ENCODE measurements at regions not wholly inside any gene's neighbourhood (a gene's known extent, or its start where the extent isn't known, plus 50 kb on each side); places are given as distances from the start of the nearest gene placed in this dataset.

DNA sequence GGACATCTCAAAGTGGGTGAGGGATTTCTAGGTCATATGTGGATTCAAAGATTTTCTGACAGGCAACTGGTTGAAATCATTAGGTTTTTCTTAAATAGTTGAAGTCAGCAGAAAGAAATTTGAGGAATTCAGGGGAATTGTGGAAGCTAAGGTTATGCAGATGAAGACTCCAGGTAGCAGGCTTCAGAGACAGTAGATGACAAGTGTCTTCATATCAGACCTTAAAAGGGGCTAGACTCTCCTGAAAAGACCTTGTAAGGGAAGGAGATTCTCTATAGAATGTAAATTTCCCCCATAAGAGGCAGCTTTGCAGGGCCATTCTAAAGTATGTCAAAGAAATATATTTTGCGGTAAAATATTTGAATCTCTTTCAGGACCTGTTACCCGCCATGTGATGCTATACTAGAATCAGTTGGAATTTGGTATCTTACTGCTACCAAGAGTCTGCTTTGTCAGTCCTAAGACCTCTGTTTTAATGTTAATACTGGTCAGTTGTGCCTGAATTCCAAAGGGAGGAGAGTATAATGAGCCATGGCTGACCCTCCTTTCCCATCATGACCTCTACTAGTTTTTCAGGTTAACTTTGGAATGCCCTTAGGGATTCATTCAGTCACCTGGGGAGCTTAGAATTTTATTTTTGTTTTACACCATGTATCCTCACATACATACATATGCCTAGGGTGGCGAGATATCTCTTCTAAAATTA, 1115.5 kb upstream of the SLC10A2 start:
- no peaks in the 10 kb centered on the region for H3K27me3 ChIP-seq
- WGBS, result 82% methylated on average over 3 of the region's 3 CpGs
- H3K9me3 ChIP-seq, result peaks cover 0 to 5% (median 0%) of the 10 kb centered on the region in 4 donors
- TF ChIP-seq EP300 (IDR thresholded peaks at IDR 0.05) (no peak), POLR2A (IDR thresholded peaks at IDR 0.05; ENCODE audit: low read depth) (no peak), POLR2AphosphoS5 (IDR thresholded peaks at IDR 0.05) (no peak)
- TF ChIP-seq, protein P1, sequence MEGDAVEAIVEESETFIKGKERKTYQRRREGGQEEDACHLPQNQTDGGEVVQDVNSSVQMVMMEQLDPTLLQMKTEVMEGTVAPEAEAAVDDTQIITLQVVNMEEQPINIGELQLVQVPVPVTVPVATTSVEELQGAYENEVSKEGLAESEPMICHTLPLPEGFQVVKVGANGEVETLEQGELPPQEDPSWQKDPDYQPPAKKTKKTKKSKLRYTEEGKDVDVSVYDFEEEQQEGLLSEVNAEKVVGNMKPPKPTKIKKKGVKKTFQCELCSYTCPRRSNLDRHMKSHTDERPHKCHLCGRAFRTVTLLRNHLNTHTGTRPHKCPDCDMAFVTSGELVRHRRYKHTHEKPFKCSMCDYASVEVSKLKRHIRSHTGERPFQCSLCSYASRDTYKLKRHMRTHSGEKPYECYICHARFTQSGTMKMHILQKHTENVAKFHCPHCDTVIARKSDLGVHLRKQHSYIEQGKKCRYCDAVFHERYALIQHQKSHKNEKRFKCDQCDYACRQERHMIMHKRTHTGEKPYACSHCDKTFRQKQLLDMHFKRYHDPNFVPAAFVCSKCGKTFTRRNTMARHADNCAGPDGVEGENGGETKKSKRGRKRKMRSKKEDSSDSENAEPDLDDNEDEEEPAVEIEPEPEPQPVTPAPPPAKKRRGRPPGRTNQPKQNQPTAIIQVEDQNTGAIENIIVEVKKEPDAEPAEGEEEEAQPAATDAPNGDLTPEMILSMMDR (IDR thresholded peaks at IDR 0.05), result no peak
- no peak for DNase-seq (ENCODE audit: extremely low spot score)
- intact Hi-C loops (cut with DNase I), result no loop called here
- H3K4me3 ChIP-seq, result no peak overlapping the region
- H3K4me1 ChIP-seq, result no peaks in the 10 kb centered on the region
- no peak overlapping the region for H3K27ac ChIP-seq (replicated peaks in 1 of 4)
- no peaks in the 10 kb centered on the region for H3K36me3 ChIP-seq

- 74% methylated on average over 8 of the region's 8 CpGs for WGBS
- H3K27me3 ChIP-seq, result no peaks in the 10 kb centered on the region
- intact Hi-C loops (cut with DNase I), result no loop called here
- H3K36me3 ChIP-seq, result no peaks in the 10 kb centered on the region
- H3K27ac ChIP-seq (replicated peaks in 1 of 4), result no peak overlapping the region
- H3K4me1 ChIP-seq, result no peaks in the 10 kb centered on the region
- no peak for DNase-seq (ENCODE audit: extremely low spot score)
- TF ChIP-seq, protein P1 (IDR thresholded peaks at IDR 0.05), result no peak
- TF ChIP-seq EP300 (IDR thresholded peaks at IDR 0.05) (no peak), POLR2A (IDR thresholded peaks at IDR 0.05; ENCODE audit: low read depth) (no peak), POLR2AphosphoS5 (IDR thresholded peaks at IDR 0.05) (no peak)
- H3K4me3 ChIP-seq, result no peak overlapping the region
- H3K9me3 ChIP-seq, result no peaks in the 10 kb centered on the region
Measured at GRCh38 chr13:104170980-104171555, 1104.9 kb upstream of the SLC10A2 start.

DNA sequence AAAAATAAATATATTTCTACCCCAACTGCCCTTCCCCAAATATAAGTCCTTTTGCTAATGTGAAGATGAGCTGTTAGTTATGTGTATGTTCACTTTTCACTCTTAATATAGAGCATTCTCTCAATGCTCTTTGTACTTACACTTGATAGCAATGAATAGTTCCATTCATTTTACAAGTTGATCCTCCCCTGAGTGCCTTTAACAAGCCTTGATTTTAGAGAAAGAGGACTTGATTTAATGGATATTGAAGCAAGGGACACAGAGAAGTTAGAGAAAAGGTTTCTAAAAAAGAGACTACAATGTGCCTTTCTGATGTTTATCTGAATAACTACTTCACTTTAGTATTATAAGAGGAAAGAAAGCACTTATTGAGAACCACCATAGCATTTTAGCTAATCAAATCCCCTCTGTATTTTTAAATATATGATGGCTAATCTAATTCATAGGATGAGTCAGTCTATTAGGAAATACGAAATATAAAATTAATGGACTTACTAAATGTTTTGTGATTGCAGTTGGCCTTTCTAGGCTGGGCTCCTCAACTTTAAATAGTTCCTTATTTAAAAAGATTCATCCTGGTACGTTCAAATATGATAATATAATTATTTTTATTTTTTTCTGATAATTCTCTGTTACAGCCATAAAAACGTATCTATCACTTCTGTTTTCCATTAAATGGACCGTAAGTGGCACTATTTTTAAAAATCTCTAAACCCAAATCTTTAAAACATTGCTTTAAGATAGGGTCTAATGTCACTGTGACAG, 1097.8 kb upstream of the SLC10A2 start:
- no peak overlapping the region for H3K27ac ChIP-seq (replicated peaks in 1 of 4)
- H3K4me3 ChIP-seq, result no peak overlapping the region
- DNase-seq (ENCODE audit: extremely low spot score), result no peak
- H3K36me3 ChIP-seq, result no peaks in the 10 kb centered on the region
- intact Hi-C loops (cut with DNase I), result no loop called here
- H3K27me3 ChIP-seq, result no peaks in the 10 kb centered on the region
- no peaks in the 10 kb centered on the region for H3K4me1 ChIP-seq
- H3K9me3 ChIP-seq, result no peaks in the 10 kb centered on the region
- TF ChIP-seq, protein P1 (IDR thresholded peaks at IDR 0.05), result no peak
- TF ChIP-seq POLR2AphosphoS5 (IDR thresholded peaks at IDR 0.05) (no peak), POLR2A (IDR thresholded peaks at IDR 0.05; ENCODE audit: low read depth) (no peak), EP300 (IDR thresholded peaks at IDR 0.05) (no peak)
- 82% methylated on average over 4 of the region's 4 CpGs for WGBS

- H3K4me3 ChIP-seq, result no peak overlapping the region
- no peaks in the 10 kb centered on the region for H3K36me3 ChIP-seq
- H3K27ac ChIP-seq (replicated peaks in 1 of 4), result no peak overlapping the region
- no peaks in the 10 kb centered on the region for H3K27me3 ChIP-seq
- 91% methylated on average over 1 of the region's 1 CpG for WGBS
- no peaks in the 10 kb centered on the region for H3K9me3 ChIP-seq
- intact Hi-C loops (cut with DNase I), result no loop called here
- no peak for DNase-seq (ENCODE audit: extremely low spot score)
- no peak for TF ChIP-seq POLR2AphosphoS5 (IDR thresholded peaks at IDR 0.05)
- no peaks in the 10 kb centered on the region for H3K4me1 ChIP-seq
Measured at GRCh38 chr13:104160536-104160935, 1094.3 kb upstream of the SLC10A2 start.

DNA sequence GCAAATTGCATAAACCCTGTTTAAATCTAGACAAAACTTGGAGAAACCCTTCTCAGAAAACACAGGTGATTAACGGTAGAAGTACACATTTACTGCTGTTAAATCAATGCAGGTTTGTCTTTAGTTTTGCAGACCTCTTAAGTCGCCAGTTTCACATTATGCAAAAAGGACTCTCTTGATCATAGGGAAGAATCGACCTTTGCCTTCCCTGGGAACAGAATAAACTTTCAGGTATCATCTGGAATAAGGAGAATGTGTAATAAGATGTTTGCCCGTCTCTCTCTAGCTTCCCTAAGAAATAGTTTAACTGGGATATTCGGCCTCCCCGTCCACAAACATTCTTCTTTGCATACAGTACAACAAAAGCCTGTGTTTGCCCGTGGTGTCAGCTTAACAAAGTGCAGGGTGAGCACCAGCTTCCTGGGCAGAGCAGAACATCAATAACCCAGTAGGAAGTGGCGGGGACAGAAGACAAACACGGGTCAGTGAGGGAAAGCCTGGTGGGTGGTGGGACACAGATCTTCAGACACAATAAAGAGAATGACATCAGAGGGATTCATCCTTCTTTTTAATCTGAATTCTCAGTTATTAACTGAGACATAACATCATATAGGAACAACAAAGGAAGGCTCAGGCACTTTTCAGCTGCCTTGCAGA, 1077.7 kb upstream of the SLC10A2 start:
- Histone ChIP-seq H3K27ac (replicated peaks in 1 of 4) (no peak overlapping the region), H3K27me3 (no peaks in the 10 kb centered on the region), H3K4me1 (no peaks in the 10 kb centered on the region), H3K4me3 (no peak overlapping the region), H3K9me3 (no peaks in the 10 kb centered on the region), H3K36me3 (no peaks in the 10 kb centered on the region)
- no peak for TF ChIP-seq EP300 (IDR thresholded peaks at IDR 0.05)
- TF ChIP-seq POLR2A (IDR thresholded peaks at IDR 0.05; ENCODE audit: low read depth), result no peak
- TF ChIP-seq, protein P1 (IDR thresholded peaks at IDR 0.05), result no peak
- intact Hi-C loops (cut with DNase I), result no loop called here
- DNase-seq (ENCODE audit: extremely low spot score), result no peak
- 60% methylated on average over 9 of the region's 9 CpGs for WGBS

Data from esophagus muscularis mucosa (tissue), 4 donors.